GM18870 (cell line): ENCODE measurements at regions not wholly inside any gene's neighbourhood (a gene's known extent, or its start where the extent isn't known, plus 50 kb on each side); places are given as distances from the start of the nearest gene placed in this dataset.
"Not testable (repeated sequence)": the region's sequence is repeated elsewhere in the genome, so short reads cannot be mapped to it uniquely, and the experiment has no call there.

Experiments used
- ATAC-seq: cut with Tn5 transposase; IDR thresholded peaks from one replicate; pipeline ENCODE4 v1.9.1; 2021; ENCODE audit warnings: moderate library complexity; ENCODE audit not compliant: unreplicated experiment

DNA sequence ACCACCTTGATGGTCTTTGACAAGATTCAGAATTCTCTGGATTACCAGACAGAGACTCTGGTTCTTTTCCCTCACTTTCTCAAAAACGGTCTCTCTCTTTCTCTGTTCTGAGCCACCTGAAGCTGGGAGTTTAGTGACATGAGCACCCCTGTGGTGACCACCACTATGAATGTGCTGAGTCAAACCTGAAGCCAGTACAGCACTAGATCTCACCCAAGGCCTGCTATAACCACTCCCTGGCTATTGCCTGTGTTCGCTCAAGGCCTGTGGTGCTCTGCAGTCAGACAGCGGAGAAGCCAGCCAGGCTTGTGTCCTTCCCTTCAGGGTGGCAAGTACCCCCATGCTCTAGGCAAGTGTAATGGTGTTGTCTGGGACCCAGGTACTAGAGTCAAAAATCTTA lies 828.9 kb upstream of the NXPH2 start:
- no peak for ATAC-seq

- no peak for ATAC-seq
Observed at GRCh38 chr2:139605668-139606067, 825.5 kb upstream of the NXPH2 start.

DNA sequence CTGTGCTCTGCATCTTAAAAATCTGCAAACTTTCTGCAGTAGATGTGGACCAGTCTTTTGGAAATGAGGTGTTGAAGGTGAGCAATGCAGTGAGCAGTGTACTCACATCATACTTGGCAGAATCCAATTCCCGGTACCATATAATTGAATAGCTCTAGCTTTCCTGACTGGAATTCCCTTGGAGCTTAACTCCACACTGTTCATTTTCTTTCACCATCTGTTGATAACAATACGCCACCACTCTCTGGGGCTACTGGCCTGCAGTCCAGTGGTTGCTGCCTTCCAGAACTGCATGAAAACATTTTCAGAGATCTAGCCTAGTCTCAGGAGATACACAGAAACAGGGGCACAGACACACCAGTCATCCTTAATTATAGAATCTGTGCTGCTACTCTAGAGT lies 820.0 kb upstream of the NXPH2 start:
- no peak for ATAC-seq

DNA sequence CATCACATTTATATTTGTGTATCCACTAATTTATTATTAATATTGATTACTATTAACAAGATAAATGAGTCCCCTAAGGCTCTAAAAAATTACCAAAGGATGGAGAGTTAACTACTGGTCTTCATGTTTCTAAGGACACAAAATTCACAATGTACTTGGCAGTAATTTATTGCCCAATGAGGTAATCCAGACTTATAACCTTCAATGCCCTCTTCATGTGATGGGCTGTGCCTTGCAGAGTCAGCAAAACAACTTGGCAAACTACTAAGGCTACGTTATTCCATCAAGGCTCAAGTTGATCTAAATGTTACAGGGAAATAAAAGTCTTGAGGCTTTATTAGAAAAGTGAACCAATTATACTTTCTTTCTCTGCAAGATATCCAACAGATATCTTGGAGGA lies 804.9 kb upstream of the NXPH2 start:
- ATAC-seq = no peak

GRCh38 chr2:139574371-139574770 lies 794.2 kb upstream of the NXPH2 start:
- no peak for ATAC-seq

DNA sequence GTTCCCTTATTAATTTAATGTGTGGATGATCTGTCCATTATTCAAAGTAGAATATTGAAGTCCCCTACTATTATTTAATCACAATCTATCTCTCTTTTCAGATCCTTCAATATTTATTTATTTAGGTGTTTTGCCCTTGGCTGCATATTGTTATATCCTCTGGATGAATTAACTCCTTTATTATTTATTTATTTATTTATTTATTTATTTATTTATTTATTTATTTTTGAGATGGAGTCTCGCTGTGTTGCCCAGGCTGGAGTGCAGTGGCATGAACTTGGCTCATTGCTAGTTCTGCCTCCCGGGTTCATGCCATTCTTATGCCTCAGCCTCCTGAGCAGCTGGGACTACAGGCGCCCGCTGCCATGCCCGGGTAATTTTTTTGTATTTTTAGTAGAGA lies 776.6 kb upstream of the NXPH2 start:
- ATAC-seq = no peak

GRCh38 chr2:139550873-139551272 lies 770.7 kb upstream of the NXPH2 start:
- ATAC-seq = no peak

DNA sequence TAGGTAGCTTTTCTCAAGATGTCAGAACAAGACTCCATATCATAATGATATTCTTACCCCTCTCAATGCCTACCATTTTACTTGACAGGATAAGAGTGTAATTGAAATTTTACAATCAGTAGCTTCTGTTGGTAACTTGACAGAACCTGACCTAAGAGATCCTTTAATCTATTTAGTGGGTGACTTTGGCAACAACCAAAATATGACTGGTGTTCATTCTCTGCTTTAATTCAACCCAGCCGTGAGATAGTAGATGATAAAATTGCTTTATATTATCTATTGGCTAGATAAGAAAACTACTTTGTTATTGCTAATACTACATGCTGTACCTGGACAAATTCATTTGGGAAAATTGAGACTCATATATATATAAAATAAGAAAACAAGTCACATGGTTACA lies 770.2 kb upstream of the NXPH2 start:
- ATAC-seq = no peak

- no peak for ATAC-seq
Observed at GRCh38 chr2:139544186-139544851, 764.1 kb upstream of the NXPH2 start.

DNA sequence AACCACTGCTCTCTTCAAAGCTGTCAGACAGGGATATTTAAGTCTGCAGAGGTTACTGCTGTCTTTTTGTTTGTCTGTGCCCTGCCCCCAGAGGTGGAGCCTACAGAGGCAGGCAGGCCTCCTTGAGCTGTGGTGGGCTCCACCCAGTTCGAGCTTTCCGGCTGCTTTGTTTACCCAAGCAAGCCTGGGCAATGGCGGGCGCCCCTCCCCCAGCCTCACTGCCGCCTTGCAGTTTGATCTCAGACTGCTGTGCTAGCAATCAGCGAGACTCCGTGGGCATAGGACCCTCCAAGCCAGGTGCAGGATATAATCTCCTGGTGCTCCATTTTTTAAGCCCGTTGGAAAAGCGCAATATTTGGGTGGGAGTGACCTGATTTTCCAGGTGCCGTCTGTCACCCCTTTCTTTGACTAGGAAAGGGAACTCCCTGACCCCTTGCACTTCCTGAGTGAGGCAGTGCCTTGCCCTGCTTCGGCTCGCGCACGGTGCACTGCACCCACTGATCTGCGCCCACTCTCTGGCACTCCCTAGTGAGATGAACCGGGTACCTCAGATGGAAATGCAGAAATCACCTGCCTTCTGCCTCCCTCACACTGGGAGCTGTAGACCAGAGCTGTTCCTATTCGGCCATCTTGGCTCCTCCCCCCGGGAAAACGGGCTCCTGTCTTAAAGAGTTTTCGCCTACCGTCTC lies 758.3 kb upstream of the NXPH2 start:
- not testable (repeated sequence) for ATAC-seq

- ATAC-seq = no peak
Observed at GRCh38 chr2:139529080-139529479, 748.9 kb upstream of the NXPH2 start.

- ATAC-seq = no peak
Observed at GRCh38 chr2:139526781-139527180, 746.6 kb upstream of the NXPH2 start.

GRCh38 chr2:139518321-139518720 lies 738.1 kb upstream of the NXPH2 start:
- ATAC-seq = no peak

DNA sequence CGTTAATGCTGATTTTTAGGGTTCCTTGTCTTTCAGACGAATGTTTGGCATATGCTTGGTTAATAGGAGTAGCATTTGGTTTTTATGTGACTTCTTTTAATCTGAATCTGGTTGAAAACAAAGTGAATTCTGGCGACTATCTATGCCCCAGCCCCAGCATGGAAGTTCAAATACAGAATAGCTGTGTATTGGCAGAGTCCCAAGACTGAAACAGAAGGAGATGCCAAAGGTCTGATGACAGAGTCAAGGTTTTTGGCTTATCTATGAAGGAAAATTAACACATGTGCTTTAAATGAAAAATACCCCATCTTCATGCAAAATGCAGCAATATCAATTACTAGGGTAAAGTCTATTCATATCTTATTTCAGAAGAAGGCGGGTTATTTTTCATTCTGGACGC lies 734.8 kb upstream of the NXPH2 start:
- no peak for ATAC-seq

- no peak for ATAC-seq
Observed at GRCh38 chr2:139495851-139496250, 715.7 kb upstream of the NXPH2 start.

DNA sequence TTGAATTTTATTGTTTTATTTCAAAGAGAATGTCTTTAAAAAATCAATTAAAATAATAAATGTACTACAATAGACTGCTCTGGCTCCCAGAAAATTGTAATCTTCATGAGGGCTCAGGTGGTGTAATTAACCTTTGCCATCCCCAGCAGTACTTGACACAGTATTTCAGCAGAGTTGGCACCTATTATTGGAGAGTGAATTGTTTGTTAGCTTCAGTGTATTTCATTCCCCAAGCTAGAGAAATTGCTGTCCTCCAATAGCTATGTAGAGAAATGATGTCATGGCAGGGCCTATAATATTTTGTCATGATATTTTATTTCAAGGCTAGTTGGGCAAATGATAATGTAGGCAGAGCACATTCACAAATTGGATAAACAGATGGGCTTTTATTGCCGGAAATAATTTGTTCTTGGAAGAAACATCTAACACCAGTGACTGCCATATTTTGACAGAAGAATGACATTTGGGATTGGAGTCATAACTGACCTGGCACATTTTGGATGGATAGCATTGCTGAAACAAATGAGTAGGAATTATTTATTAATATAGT lies 712.0 kb upstream of the NXPH2 start:
- ATAC-seq = no peak

- ATAC-seq = no peak
Observed at GRCh38 chr2:139480161-139480650, 700.0 kb upstream of the NXPH2 start.

DNA sequence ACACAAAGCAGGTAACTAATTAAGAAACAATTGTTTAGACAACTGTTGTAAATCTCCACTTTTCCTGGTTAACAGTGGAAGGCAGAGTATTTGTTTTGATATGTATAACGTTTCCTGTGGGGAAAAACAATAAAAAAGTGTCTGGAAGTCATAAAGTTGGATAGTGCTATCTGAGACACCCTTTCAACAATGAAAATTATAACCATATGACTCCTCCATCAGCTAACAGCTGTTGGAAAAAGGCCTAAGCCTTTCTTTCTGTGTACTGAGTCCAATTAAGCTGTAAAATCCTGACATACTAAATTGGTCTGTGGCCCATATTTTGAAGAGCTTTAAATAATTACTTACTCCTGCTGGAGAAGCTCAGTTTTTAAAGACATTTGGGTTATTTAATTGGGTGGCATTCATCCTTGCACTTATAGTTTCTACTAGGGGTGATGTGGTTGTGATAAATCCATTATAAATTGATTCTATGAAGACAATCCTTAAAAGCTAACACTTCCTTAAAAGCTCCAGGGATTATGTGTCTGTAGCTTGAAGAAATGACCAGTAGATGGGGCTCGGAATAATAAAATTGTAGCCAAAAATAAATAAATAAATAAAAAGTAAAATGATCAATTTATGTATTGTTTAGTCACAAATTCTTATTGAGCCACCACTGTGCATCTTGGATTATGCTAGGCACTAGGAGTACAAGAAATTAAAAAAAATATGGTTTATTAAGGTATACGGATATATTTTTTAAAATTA lies 698.1 kb upstream of the NXPH2 start:
- ATAC-seq = no peak

- no peak for ATAC-seq
Observed at GRCh38 chr2:139477618-139478017, 697.4 kb upstream of the NXPH2 start.

DNA sequence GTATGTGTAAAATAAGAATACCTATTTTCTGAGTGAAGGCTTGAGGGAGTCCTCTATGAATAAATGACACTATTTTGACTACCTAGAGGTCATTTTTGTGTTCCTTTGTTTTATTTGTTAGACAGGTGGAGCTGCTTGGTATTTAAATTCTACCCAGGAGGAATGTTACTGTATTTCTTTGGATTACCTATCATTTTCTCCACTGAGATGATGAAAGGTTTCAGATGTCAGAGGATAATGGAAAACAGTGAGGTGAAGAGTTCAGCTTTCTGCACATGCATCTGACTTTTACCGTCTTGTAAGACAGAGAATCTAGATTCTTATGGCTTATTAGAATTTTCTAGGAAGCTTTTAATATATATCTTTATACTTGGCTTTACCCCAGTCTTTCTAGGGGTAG lies 689.8 kb upstream of the NXPH2 start:
- ATAC-seq = no peak

GRCh38 chr2:139465789-139466188 lies 685.6 kb upstream of the NXPH2 start:
- no peak for ATAC-seq

DNA sequence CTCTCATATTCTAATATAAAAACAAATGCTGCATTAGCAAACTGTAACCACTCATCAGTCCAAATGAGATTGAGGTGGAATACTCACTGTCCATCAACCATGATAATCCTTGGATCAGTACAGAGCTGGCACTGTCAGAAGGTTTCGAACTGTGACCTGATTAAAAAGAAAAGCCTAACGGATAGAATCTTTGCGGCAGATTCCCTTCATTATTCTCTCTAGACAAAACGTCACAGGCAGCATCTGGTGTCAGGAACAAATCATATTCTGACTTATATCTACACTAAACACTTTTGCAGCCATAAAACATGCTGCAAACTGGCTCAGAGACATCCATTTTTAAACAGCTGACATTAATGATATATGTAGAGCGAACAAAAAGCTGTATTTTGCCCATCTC lies 677.7 kb upstream of the NXPH2 start:
- ATAC-seq = no peak
